ENCODE measurements at regions not wholly inside any gene's neighbourhood (a gene's known extent, or its start where the extent isn't known, plus 50 kb on each side); places are given as distances from the start of the nearest gene placed in this dataset.

GRCh38 chr1:234975941-234976860, 152.4 kb downstream of the TOMM20 start (continued):
- TF ChIP-seq AKNA (CRISPR knock-in tag; IDR thresholded peaks at IDR 0.05; ENCODE audit: borderline replicate concordance) (no peak), ELF4 (CRISPR knock-in tag; IDR thresholded peaks at IDR 0.05; ENCODE audit: borderline replicate concordance) (no peak), ZNF503 (CRISPR knock-in tag; IDR thresholded peaks at IDR 0.05) (no peak; the same call in 1 of the 2 replicates), ZNF7 (CRISPR knock-in tag; IDR thresholded peaks at IDR 0.05) (no peak), ZNF800 (CRISPR knock-in tag; IDR thresholded peaks at IDR 0.05) (no peak), RCOR2 (CRISPR knock-in tag; IDR thresholded peaks at IDR 0.05) (peak; percentile 79; the same call in 1 of the 2 replicates), ZSCAN29 (CRISPR knock-in tag; conservative IDR thresholded peaks at IDR 0.05) (no peak), ZBTB26 (CRISPR knock-in tag; IDR thresholded peaks at IDR 0.05; ENCODE audit: borderline replicate concordance) (no peak), ZNF292 (CRISPR knock-in tag; IDR thresholded peaks at IDR 0.05; ENCODE audit: borderline replicate concordance, low read depth) (no peak), ZNF839 (CRISPR knock-in tag; IDR thresholded peaks at IDR 0.05; ENCODE audit: borderline replicate concordance) (no peak), ARID3A (IDR thresholded peaks at IDR 0.05; ENCODE audit: low read depth, low read length) (no peak; the same call in 1 of the 2 replicates), MAZ (IDR thresholded peaks at IDR 0.05; ENCODE audit: borderline replicate concordance, low read depth, low read length) (no peak), MAZ (CRISPR knock-in tag; IDR thresholded peaks at IDR 0.05; ENCODE audit: low read depth) (no peak), IKZF1 (IDR thresholded peaks at IDR 0.05) (no peak), CBX5 (CRISPR knock-in tag; IDR thresholded peaks at IDR 0.05; ENCODE audit: borderline replicate concordance) (peak; percentile 69; the same call in 1 of the 2 replicates), ZBTB20 (CRISPR knock-in tag; IDR thresholded peaks at IDR 0.05; ENCODE audit: borderline replicate concordance, low read depth) (no peak)
